ENCODE measurements at regions not wholly inside any gene's neighbourhood (a gene's known extent, or its start where the extent isn't known, plus 50 kb on each side); places are given as distances from the start of the nearest gene placed in this dataset.

DNA sequence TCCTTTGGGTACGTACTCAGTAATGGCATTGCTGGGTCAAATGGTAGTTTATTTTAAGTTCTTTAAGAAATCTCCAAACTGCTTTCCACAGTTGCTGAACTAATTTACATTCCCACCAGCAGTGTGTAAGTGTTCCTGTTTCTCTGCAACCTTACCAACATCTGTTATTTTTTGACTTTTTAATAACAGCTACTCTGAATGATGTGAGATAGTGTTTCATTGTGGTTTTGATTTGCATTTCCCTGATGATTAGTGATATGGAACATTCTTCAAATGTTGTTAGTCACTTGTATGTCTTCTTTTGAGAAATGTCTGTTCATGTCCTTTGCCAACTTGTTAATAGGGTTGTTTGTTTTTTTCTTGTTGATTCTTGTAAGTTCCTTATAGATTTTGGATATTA, 558.9 kb downstream of the SH2D4B start:
- TF ChIP-seq EZH2phosphoT487 (IDR thresholded peaks at IDR 0.05; ENCODE audit: low read depth, severe bottlenecking, unreplicated experiment) (no peak), EZH2 (IDR thresholded peaks at IDR 0.05; ENCODE audit: borderline replicate concordance) (no peak)
- TF ChIP-seq, protein P1, sequence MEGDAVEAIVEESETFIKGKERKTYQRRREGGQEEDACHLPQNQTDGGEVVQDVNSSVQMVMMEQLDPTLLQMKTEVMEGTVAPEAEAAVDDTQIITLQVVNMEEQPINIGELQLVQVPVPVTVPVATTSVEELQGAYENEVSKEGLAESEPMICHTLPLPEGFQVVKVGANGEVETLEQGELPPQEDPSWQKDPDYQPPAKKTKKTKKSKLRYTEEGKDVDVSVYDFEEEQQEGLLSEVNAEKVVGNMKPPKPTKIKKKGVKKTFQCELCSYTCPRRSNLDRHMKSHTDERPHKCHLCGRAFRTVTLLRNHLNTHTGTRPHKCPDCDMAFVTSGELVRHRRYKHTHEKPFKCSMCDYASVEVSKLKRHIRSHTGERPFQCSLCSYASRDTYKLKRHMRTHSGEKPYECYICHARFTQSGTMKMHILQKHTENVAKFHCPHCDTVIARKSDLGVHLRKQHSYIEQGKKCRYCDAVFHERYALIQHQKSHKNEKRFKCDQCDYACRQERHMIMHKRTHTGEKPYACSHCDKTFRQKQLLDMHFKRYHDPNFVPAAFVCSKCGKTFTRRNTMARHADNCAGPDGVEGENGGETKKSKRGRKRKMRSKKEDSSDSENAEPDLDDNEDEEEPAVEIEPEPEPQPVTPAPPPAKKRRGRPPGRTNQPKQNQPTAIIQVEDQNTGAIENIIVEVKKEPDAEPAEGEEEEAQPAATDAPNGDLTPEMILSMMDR (IDR thresholded peaks at IDR 0.05; ENCODE audit: poor library complexity) = no peak
- Histone ChIP-seq H3K4me3 (no peak overlapping the region), H3K79me2 (no peaks in the 10 kb centered on the region), H3K4me1 (ENCODE audit: insufficient read depth) (no peaks in the 10 kb centered on the region), H2AFZ (no peak overlapping the region), H3K27me3 (no peaks in the 10 kb centered on the region), H3K9me3 (ENCODE audit: low read depth) (no peaks in the 10 kb centered on the region), H3K4me2 (no peak overlapping the region), H4K20me1 (ENCODE audit: insufficient read depth, poor library complexity, severe bottlenecking) (no peaks in the 10 kb centered on the region), H3K27ac (no peak overlapping the region), H3K36me3 (replicated peaks; ENCODE audit: insufficient read depth, low read depth) (no peaks in the 10 kb centered on the region), H3K9me2 (replicated peaks; ENCODE audit: insufficient read depth) (no peaks in the 10 kb centered on the region)
- 88% methylated on average over 1 of the region's 1 CpG for WGBS (ENCODE audit: low lambda C conversion rate, missing lambda C conversion rate)
- DNase-seq (ENCODE audit: low spot score) = no peak

DNA sequence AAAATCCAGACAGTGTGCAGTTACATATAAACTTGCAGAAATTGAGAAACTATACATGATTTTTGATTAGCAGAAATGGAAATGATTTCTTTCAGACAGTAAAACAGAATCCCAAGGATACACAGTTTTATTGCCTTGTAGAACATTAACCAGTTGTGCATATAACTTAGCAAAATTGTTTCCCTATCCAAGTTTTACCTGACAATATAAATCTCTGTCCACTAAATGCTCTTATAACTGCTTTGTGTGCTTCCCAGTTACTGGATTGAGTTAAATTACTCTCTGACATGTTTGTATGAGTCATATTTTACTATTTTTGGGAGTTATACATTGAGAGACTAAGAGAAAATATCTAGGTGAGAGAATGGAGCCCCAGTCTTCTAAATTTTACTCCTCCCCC, 563.4 kb downstream of the SH2D4B start:
- H3K9me2 ChIP-seq (replicated peaks; ENCODE audit: insufficient read depth) = no peaks in the 10 kb centered on the region

DNA sequence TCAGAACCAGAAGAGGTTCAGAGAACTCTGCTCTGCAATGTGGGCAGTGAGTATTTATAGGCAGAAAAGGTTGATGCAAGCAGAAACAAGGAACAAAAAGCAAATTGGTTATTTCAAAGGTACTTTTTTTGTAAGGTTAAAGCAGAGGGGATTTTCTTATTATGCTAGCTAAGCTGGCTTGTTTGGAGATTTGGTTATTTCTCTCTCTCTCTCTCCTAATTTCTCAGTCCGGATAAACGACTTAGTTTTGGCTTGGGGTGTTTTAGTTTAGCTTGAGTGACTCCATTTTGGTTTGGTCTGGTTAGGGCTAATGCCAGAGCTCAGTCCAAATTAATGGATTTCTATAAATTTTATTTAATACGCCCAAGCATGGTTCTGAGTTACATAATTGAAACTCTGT, 566.8 kb downstream of the SH2D4B start:
- TF ChIP-seq, protein P1 (IDR thresholded peaks at IDR 0.05; ENCODE audit: poor library complexity) = no peak
- no peak for TF ChIP-seq EZH2 (IDR thresholded peaks at IDR 0.05; ENCODE audit: borderline replicate concordance)
- Histone ChIP-seq H3K79me2 (no peaks in the 10 kb centered on the region), H3K27me3 (no peaks in the 10 kb centered on the region), H3K4me1 (ENCODE audit: insufficient read depth) (no peaks in the 10 kb centered on the region), H4K20me1 (ENCODE audit: insufficient read depth, poor library complexity, severe bottlenecking) (no peaks in the 10 kb centered on the region), H3K27ac (no peak overlapping the region), H3K4me3 (no peak overlapping the region), H3K4me2 (no peak overlapping the region), H3K9me3 (ENCODE audit: low read depth) (no peaks in the 10 kb centered on the region), H3K36me3 (replicated peaks; ENCODE audit: insufficient read depth, low read depth) (no peaks in the 10 kb centered on the region), H2AFZ (no peak overlapping the region), H3K9me2 (replicated peaks; ENCODE audit: insufficient read depth) (no peaks in the 10 kb centered on the region)
- WGBS (ENCODE audit: low lambda C conversion rate, missing lambda C conversion rate) = 80% methylated on average over 3 of the region's 3 CpGs
- no peak for DNase-seq (ENCODE audit: low spot score)

More for the DNA sequence above, 563.4 kb downstream of the SH2D4B start:
- H3K27me3 ChIP-seq = no peaks in the 10 kb centered on the region
- no peaks in the 10 kb centered on the region for H4K20me1 ChIP-seq (ENCODE audit: insufficient read depth, poor library complexity, severe bottlenecking)
- H3K4me1 ChIP-seq (ENCODE audit: insufficient read depth) = no peaks in the 10 kb centered on the region
- H3K36me3 ChIP-seq (replicated peaks; ENCODE audit: insufficient read depth, low read depth) = no peaks in the 10 kb centered on the region
- DNase-seq (ENCODE audit: low spot score) = no peak
- H2AFZ ChIP-seq = no peak overlapping the region
- H3K9me3 ChIP-seq (ENCODE audit: low read depth) = no peaks in the 10 kb centered on the region
- H3K79me2 ChIP-seq = no peaks in the 10 kb centered on the region
- no peak overlapping the region for H3K4me3 ChIP-seq
- TF ChIP-seq EZH2 (IDR thresholded peaks at IDR 0.05; ENCODE audit: borderline replicate concordance) (no peak), EZH2phosphoT487 (IDR thresholded peaks at IDR 0.05; ENCODE audit: low read depth, severe bottlenecking, unreplicated experiment) (no peak)
- TF ChIP-seq, protein P1 (IDR thresholded peaks at IDR 0.05; ENCODE audit: poor library complexity) = no peak
- no peak overlapping the region for H3K4me2 ChIP-seq
- H3K27ac ChIP-seq = no peak overlapping the region
